ENCODE measurements at regions not wholly inside any gene's neighbourhood (a gene's known extent, or its start where the extent isn't known, plus 50 kb on each side); places are given as distances from the start of the nearest gene placed in this dataset.

- no peak for DNase-seq
- no peak for TF ChIP-seq CTCF (conservative IDR thresholded peaks at IDR 0.05)
- no CpG with 5 or more reads among the region's 6 CpGs for WGBS (ENCODE audit: extremely low coverage, insufficient read length, low lambda C conversion rate)
Measured at GRCh38 chr4:56184214-56184613, 203.1 kb downstream of the AASDH start.

More at GRCh38 chr4:56184214-56184613, 203.1 kb downstream of the AASDH start:
- H3K4me1 ChIP-seq (ENCODE audit: insufficient read depth, low read length) = no peaks in the 10 kb centered on the region; the same call in 1 of the 2 replicates
- H3K27ac Mint-ChIP-seq = no peak overlapping the region
- H2AK5ac ChIP-seq (ENCODE audit: insufficient read length, low read length) = no peak overlapping the region
- no peak overlapping the region for H3K4ac ChIP-seq (ENCODE audit: low read depth, low read length)
- H4K20me1 ChIP-seq (ENCODE audit: control insufficient read depth, insufficient read depth, insufficient read length) = no peaks in the 10 kb centered on the region
- no peaks in the 10 kb centered on the region for H3K79me1 ChIP-seq (ENCODE audit: insufficient read depth, low read depth, low read length, poor library complexity, severe bottlenecking)
- H3K27me3 Mint-ChIP-seq (ENCODE audit: low read depth) = no peaks in the 10 kb centered on the region; the same call in 1 of the 2 replicates
- no peak overlapping the region for H3K23ac ChIP-seq (ENCODE audit: insufficient read length, low read depth, low read length)
- H3K9me3 ChIP-seq (ENCODE audit: control insufficient read depth, low read depth, low read length) = no peaks in the 10 kb centered on the region
- no peak overlapping the region for H2BK120ac ChIP-seq (ENCODE audit: low read depth, low read length, poor library complexity, severe bottlenecking)
- H2BK5ac ChIP-seq (ENCODE audit: insufficient read length, low read length) = no peak overlapping the region
- no peak overlapping the region for H3K4me3 Mint-ChIP-seq
- peaks cover 21 to 22% of the 10 kb centered on the region in 2 experiments for H3K4me1 Mint-ChIP-seq
- no peak overlapping the region for H2BK20ac ChIP-seq (ENCODE audit: low read depth, low read length, poor library complexity, severe bottlenecking)
- no peak overlapping the region for H2BK12ac ChIP-seq (ENCODE audit: insufficient read length, low read depth, low read length)
- H3K14ac ChIP-seq (ENCODE audit: insufficient read depth, low read length) = no peak overlapping the region
- H2BK15ac ChIP-seq (ENCODE audit: low read depth, low read length) = no peak overlapping the region
- H4K8ac ChIP-seq (replicated peaks; ENCODE audit: insufficient read length, low read depth, low read length) = no peak overlapping the region
- no peaks in the 10 kb centered on the region for H3K9me3 Mint-ChIP-seq
- no peak overlapping the region for H3K4me2 ChIP-seq (ENCODE audit: insufficient read depth, insufficient read length, low read length)
- H3K36me3 Mint-ChIP-seq (ENCODE audit: insufficient read depth in 1 of 3, low read depth in 3 of 3) = peaks cover 0 to 4% (median 0%) of the 10 kb centered on the region in 3 experiments; a peak in 5 of 7 replicates
- H4K91ac ChIP-seq (ENCODE audit: insufficient read length, low read depth, low read length) = no peak overlapping the region
- H3K18ac ChIP-seq (ENCODE audit: insufficient read length, low read depth, low read length) = no peak overlapping the region
- H4K5ac ChIP-seq (ENCODE audit: insufficient read length, low read depth, low read length) = no peak overlapping the region
- H3K56ac ChIP-seq (ENCODE audit: insufficient read length, low read depth, low read length) = no peak overlapping the region
- H2AFZ ChIP-seq (ENCODE audit: low read length) = no peak overlapping the region
- no peaks in the 10 kb centered on the region for H3K23me2 ChIP-seq (ENCODE audit: insufficient read length, low read depth, low read length, poor library complexity, severe bottlenecking)
- H3T11ph ChIP-seq (ENCODE audit: low read length) = no peak overlapping the region
- H3K9ac ChIP-seq (ENCODE audit: extremely low read depth, insufficient read length, low read length) = no peak overlapping the region
- H3K27ac ChIP-seq (ENCODE audit: insufficient read length, low read depth, low read length) = no peak overlapping the region
- H3K27me3 ChIP-seq (ENCODE audit: insufficient read depth, low read length) = no peaks in the 10 kb centered on the region
- H3K79me2 ChIP-seq (ENCODE audit: insufficient read depth, low read length) = no peaks in the 10 kb centered on the region

All from H9 (cell line).